Body of pancreas (tissue), 4 donors: ENCODE measurements at regions not wholly inside any gene's neighbourhood (a gene's known extent, or its start where the extent isn't known, plus 50 kb on each side); places are given as distances from the start of the nearest gene placed in this dataset.

Source experiments
- CTCF ChIP-seq, 7 experiments: fragments of 450-650 bp in 4 of 7; fragments of 200-600 bp in 3 of 7; sonication (generic) in 3 of 7; IDR thresholded peaks; one replicate each; pipeline ENCODE4 v1.5.1; 2016 to 2019; ENCODE audit warnings: antibody characterized with exemption in 7 of 7
- POLR2A ChIP-seq, 3 donors: fragments of 450-650 bp; IDR thresholded peaks; one replicate each; pipeline ENCODE4 v1.6.1; 2016; ENCODE audit warnings: antibody characterized with exemption in 3 of 3, mild to moderate bottlenecking in 2 of 3

GRCh38 chr3:157953565-157953964, 152.7 kb downstream of the SHOX2 start:
- TF ChIP-seq POLR2A (IDR thresholded peaks at IDR 0.05) = no peak
- no peak for TF ChIP-seq CTCF (IDR thresholded peaks at IDR 0.05)
